Brain microvascular endothelial cell (primary cell): ENCODE measurements at regions not wholly inside any gene's neighbourhood (a gene's known extent, or its start where the extent isn't known, plus 50 kb on each side); places are given as distances from the start of the nearest gene placed in this dataset.
"Not testable (repeated sequence)": the region's sequence is repeated elsewhere in the genome, so short reads cannot be mapped to it uniquely, and the experiment has no call there.

Experiments
- DNase-seq: peaks from one replicate; pipeline ENCODE4 v3.0.0-alpha.2; 2020
- H3K27ac ChIP-seq: fragments of 250-450 bp; sonication (Bioruptor Pico); 2 replicates; pipeline ENCODE4 v1.5.1; 2020; ENCODE audit warnings: mild to moderate bottlenecking, moderate library complexity
- H3K27me3 ChIP-seq: fragments of 250-450 bp; sonication (Bioruptor Pico); replicated peaks from 2 replicates; pipeline ENCODE4 v1.5.1; 2020; ENCODE audit warnings: mild to moderate bottlenecking
- H3K36me3 ChIP-seq: fragments of 250-450 bp; sonication (Bioruptor Pico); replicated peaks from 2 replicates; pipeline ENCODE4 v1.5.1; 2020; ENCODE audit warnings: mild to moderate bottlenecking
- H3K4me3 ChIP-seq: 2 replicates; pipeline ENCODE4 v1.5.1; 2011; ENCODE audit warnings: low read depth, mild to moderate bottlenecking, control low read depth, low read length, moderate library complexity
- CTCF ChIP-seq: IDR thresholded peaks from 2 replicates; pipeline ENCODE4 v1.5.1; 2011; ENCODE audit warnings: low read depth, mild to moderate bottlenecking, moderate library complexity, low read length, control low read depth, inconsistent platforms; ENCODE audit errors: missing control alignments
- in situ Hi-C: cut with HindIII; loops from 2 replicates; pipeline ENCODE4 v1.10.0; 2017; ENCODE audit warnings: low sequenced_read_pairs, low pct_ligation_motif_present

GRCh38 chr10:9137368-9137767 lies 1082.9 kb downstream of the GATA3 start:
- no peak overlapping the region for H3K4me3 ChIP-seq
- no peak for DNase-seq

GRCh38 chr10:9138829-9139228 lies 1084.3 kb downstream of the GATA3 start:
- in situ Hi-C loops, H3K27me3 ChIP-seq, H3K4me3 ChIP-seq, DNase-seq, H3K27ac ChIP-seq, H3K36me3 ChIP-seq: not testable (repeated sequence)

More at GRCh38 chr10:9137368-9137767, 1082.9 kb downstream of the GATA3 start:
- in situ Hi-C loops: no loop called here
- Histone ChIP-seq H3K36me3 (no peaks in the 10 kb centered on the region), H3K27ac (no peak overlapping the region), H3K27me3 (no peaks in the 10 kb centered on the region)
- no peak for TF ChIP-seq CTCF

- in situ Hi-C loops: no loop called here
- no peak overlapping the region for H3K27ac ChIP-seq
- DNase-seq: no peak
Observed at GRCh38 chr10:9140373-9140772, 1085.9 kb downstream of the GATA3 start.

GRCh38 chr10:9147475-9147874 lies 1093.0 kb downstream of the GATA3 start:
- Histone ChIP-seq H3K36me3 (no peaks in the 10 kb centered on the region), H3K27ac (no peak overlapping the region), H3K4me3 (no peak overlapping the region), H3K27me3 (no peaks in the 10 kb centered on the region)
- DNase-seq: no peak
- in situ Hi-C loops: no loop called here
- no peak for TF ChIP-seq CTCF

More at GRCh38 chr10:9140373-9140772, 1085.9 kb downstream of the GATA3 start:
- Histone ChIP-seq H3K36me3 (no peaks in the 10 kb centered on the region), H3K27me3 (no peaks in the 10 kb centered on the region), H3K4me3 (no peak overlapping the region)
- no peak for TF ChIP-seq CTCF

GRCh38 chr10:9149134-9149533 lies 1094.6 kb downstream of the GATA3 start:
- no peak overlapping the region for H3K27ac ChIP-seq
- TF ChIP-seq CTCF: no peak
- no peaks in the 10 kb centered on the region for H3K36me3 ChIP-seq
- DNase-seq: no peak
- no peaks in the 10 kb centered on the region for H3K27me3 ChIP-seq
- in situ Hi-C loops: no loop called here
- H3K4me3 ChIP-seq: no peak overlapping the region

GRCh38 chr10:9153057-9153456 lies 1098.6 kb downstream of the GATA3 start:
- H3K36me3 ChIP-seq, H3K27me3 ChIP-seq, in situ Hi-C loops, DNase-seq, H3K27ac ChIP-seq, H3K4me3 ChIP-seq: not testable (repeated sequence)

GRCh38 chr10:9157656-9158055 lies 1103.2 kb downstream of the GATA3 start:
- DNase-seq: no peak
- TF ChIP-seq CTCF: no peak
- Histone ChIP-seq H3K4me3 (no peak overlapping the region), H3K27ac (no peak overlapping the region), H3K36me3 (no peaks in the 10 kb centered on the region), H3K27me3 (no peaks in the 10 kb centered on the region)
- in situ Hi-C loops: no loop called here
